Upper lobe of left lung (tissue), 4 donors: ENCODE measurements at regions not wholly inside any gene's neighbourhood (a gene's known extent, or its start where the extent isn't known, plus 50 kb on each side); places are given as distances from the start of the nearest gene placed in this dataset.

Experiments used
- POLR2A ChIP-seq, 4 donors: fragments of 450-650 bp; IDR thresholded peaks; one replicate each; pipeline ENCODE4 v1.5.1; 2016 to 2017; ENCODE audit warnings: antibody characterized with exemption in 4 of 4, mild to moderate bottlenecking in 2 of 4
- POLR2AphosphoS5 ChIP-seq, 2 donors: sonication (generic); formaldehyde crosslinking; IDR thresholded peaks; one replicate each; pipeline ENCODE4 v1.5.1; 2017; ENCODE audit warnings: antibody characterized with exemption in 2 of 2
- TF ChIP-seq, protein P1 (sequence below), 6 experiments: fragments of 450-650 bp in 4 of 6; fragments of 200-600 bp in 2 of 6; sonication (generic) in 2 of 6; IDR thresholded peaks; one replicate each; pipeline ENCODE4 v1.5.1; 2016 to 2019; ENCODE audit warnings: antibody characterized with exemption in 6 of 6

DNA sequence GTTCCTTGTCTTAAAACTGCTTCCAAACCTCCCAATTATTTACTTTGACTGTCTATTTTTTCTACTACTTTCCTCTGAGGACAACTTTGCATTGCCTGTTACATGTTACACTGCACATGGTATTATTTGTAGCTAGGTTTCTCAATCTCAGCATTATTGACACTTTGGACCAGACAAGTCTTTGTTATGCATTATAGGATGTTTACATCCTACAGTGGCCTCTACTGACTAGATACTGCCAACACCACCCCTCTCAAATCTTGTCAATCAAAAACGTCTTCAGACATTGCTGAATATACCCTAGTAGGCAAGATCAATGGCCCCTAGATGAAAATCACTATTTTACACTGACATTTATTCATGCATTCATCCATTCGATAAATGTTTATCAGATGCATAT is 129.6 kb upstream of the DNAJC10 start:
- no peak for TF ChIP-seq POLR2A (IDR thresholded peaks at IDR 0.05)
- TF ChIP-seq, protein P1, sequence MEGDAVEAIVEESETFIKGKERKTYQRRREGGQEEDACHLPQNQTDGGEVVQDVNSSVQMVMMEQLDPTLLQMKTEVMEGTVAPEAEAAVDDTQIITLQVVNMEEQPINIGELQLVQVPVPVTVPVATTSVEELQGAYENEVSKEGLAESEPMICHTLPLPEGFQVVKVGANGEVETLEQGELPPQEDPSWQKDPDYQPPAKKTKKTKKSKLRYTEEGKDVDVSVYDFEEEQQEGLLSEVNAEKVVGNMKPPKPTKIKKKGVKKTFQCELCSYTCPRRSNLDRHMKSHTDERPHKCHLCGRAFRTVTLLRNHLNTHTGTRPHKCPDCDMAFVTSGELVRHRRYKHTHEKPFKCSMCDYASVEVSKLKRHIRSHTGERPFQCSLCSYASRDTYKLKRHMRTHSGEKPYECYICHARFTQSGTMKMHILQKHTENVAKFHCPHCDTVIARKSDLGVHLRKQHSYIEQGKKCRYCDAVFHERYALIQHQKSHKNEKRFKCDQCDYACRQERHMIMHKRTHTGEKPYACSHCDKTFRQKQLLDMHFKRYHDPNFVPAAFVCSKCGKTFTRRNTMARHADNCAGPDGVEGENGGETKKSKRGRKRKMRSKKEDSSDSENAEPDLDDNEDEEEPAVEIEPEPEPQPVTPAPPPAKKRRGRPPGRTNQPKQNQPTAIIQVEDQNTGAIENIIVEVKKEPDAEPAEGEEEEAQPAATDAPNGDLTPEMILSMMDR (IDR thresholded peaks at IDR 0.05), result no peak
- no peak for TF ChIP-seq POLR2AphosphoS5 (IDR thresholded peaks at IDR 0.05)
